ENCODE measurements at regions not wholly inside any gene's neighbourhood (a gene's known extent, or its start where the extent isn't known, plus 50 kb on each side); places are given as distances from the start of the nearest gene placed in this dataset.
"Not testable (repeated sequence)": the region's sequence is repeated elsewhere in the genome, so short reads cannot be mapped to it uniquely, and the experiment has no call there.

DNA sequence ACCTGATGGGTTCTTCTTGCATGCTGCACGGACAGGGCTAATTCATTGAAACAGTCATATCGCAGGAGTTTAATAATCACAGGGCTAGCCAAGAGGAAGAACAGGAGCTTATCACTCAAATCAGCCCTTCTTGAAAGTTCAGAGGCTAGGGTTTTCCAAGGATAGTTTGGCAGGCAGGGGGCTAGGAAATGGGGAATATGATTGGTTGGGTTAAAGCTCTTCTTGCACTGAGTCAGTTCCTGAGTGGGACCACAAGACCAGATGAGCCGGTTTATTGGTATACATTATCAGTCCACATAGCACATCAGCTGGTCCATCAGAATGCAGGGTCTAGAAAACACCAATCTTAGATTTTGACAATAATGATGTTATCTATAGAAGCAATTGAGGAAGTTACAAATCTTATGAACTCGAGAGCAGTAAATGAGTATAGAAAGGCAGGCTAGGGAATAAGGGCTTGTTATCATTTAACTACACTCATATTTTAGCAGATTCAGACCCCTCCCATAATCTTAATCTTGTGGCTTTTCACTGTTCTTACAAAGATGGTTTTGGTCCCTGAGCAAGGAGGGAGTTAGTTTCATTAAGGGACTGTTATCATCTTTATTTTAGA is 58.1 kb upstream of the SLC25A36 start:
- Histone ChIP-seq H3K9me3 (ENCODE audit: control insufficient read depth, insufficient read depth, low read length) (peaks cover under 1% of the 10 kb centered on the region), H3K4me1 (ENCODE audit: control insufficient read depth, insufficient read depth, low read length) (no peaks in the 10 kb centered on the region), H3K4me3 (ENCODE audit: low read length) (no peak overlapping the region), H3K27me3 (ENCODE audit: control insufficient read depth, insufficient read depth, low read length) (no peaks in the 10 kb centered on the region), H3K27ac (ENCODE audit: low read length) (no peak overlapping the region), H3K36me3 (ENCODE audit: control insufficient read depth, insufficient read depth, low read length) (no peaks in the 10 kb centered on the region)
- H3K9me3 Mint-ChIP-seq = no peaks in the 10 kb centered on the region
- no peak overlapping the region for H3K4me3 Mint-ChIP-seq
- 68% methylated on average over 2 of the region's 4 CpGs for WGBS (ENCODE audit: insufficient coverage)
- ATAC-seq (no peak), DNase-seq (no peak)
- H3K4me1 Mint-ChIP-seq = no peaks in the 10 kb centered on the region
- H3K36me3 Mint-ChIP-seq = no peaks in the 10 kb centered on the region
- peaks cover 3 to 16% of the 10 kb centered on the region in 2 donors for H3K27me3 Mint-ChIP-seq (ENCODE audit: low read depth in 2 of 2)
- intact Hi-C loops (cut with micrococcal nuclease) = no loop called here
- TF ChIP-seq, protein P1, sequence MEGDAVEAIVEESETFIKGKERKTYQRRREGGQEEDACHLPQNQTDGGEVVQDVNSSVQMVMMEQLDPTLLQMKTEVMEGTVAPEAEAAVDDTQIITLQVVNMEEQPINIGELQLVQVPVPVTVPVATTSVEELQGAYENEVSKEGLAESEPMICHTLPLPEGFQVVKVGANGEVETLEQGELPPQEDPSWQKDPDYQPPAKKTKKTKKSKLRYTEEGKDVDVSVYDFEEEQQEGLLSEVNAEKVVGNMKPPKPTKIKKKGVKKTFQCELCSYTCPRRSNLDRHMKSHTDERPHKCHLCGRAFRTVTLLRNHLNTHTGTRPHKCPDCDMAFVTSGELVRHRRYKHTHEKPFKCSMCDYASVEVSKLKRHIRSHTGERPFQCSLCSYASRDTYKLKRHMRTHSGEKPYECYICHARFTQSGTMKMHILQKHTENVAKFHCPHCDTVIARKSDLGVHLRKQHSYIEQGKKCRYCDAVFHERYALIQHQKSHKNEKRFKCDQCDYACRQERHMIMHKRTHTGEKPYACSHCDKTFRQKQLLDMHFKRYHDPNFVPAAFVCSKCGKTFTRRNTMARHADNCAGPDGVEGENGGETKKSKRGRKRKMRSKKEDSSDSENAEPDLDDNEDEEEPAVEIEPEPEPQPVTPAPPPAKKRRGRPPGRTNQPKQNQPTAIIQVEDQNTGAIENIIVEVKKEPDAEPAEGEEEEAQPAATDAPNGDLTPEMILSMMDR (IDR thresholded peaks at IDR 0.05) = no peak
- no peak overlapping the region for H3K27ac Mint-ChIP-seq

DNA sequence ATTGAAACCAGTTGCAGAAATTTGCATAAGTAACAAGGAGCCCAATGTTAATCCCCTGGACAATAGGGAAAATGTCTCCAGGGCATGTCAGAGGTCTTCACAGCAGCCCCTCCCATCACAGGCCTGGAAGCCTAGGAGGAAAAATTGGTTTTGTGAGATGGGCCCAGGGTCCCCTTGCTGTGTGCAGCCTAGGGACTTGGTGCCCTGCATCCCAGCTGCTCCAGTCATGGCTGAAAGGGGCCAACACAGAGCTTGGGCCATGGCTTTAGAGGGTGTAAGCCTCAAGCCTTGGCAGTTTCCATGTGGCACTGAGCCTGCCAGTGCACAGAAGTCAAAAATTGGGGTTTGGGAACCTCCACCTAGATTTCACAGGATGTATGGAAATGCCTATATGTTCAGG is 55.9 kb upstream of the SLC25A36 start:
- not testable (repeated sequence) for H3K36me3 ChIP-seq (ENCODE audit: control insufficient read depth, insufficient read depth, low read length)

More for the DNA sequence above, 55.9 kb upstream of the SLC25A36 start:
- H3K9me3 Mint-ChIP-seq; H3K4me3 Mint-ChIP-seq; H3K36me3 Mint-ChIP-seq; H3K4me1 Mint-ChIP-seq; H3K27ac ChIP-seq (ENCODE audit: low read length); intact Hi-C loops (cut with micrococcal nuclease); H3K27me3 ChIP-seq (ENCODE audit: control insufficient read depth, insufficient read depth, low read length); DNase-seq; H3K27ac Mint-ChIP-seq; ATAC-seq; H3K27me3 Mint-ChIP-seq (ENCODE audit: low read depth in 2 of 2); H3K4me3 ChIP-seq (ENCODE audit: low read length); H3K4me1 ChIP-seq (ENCODE audit: control insufficient read depth, insufficient read depth, low read length); H3K9me3 ChIP-seq (ENCODE audit: control insufficient read depth, insufficient read depth, low read length): not testable (repeated sequence)
